ENCODE measurements at regions not wholly inside any gene's neighbourhood (a gene's known extent, or its start where the extent isn't known, plus 50 kb on each side); places are given as distances from the start of the nearest gene placed in this dataset.

GRCh38 chr9:26086396-26086795 lies 408.2 kb upstream of the TUSC1 start:
- Histone ChIP-seq H3K36me3 (ENCODE audit: control insufficient read depth, low read length) (no peaks in the 10 kb centered on the region), H3K27ac (ENCODE audit: low read depth, low read length) (no peak overlapping the region), H3K4me3 (ENCODE audit: low read length) (no peak overlapping the region), H3F3A (ENCODE audit: control insufficient read depth, insufficient read depth) (no peaks in the 10 kb centered on the region), H3K9me2 (replicated peaks; ENCODE audit: control insufficient read depth, low read length) (no peaks in the 10 kb centered on the region), H3K9me3 (ENCODE audit: control insufficient read depth, insufficient read depth, low read length) (no peaks in the 10 kb centered on the region), H3K4me2 (ENCODE audit: low read length) (no peak overlapping the region), H3K79me2 (ENCODE audit: control insufficient read depth, low read length) (no peaks in the 10 kb centered on the region), H3K27me3 (ENCODE audit: control insufficient read depth, low read length) (no peaks in the 10 kb centered on the region), H3K4me1 (ENCODE audit: control insufficient read depth, low read length) (no peaks in the 10 kb centered on the region), H4K20me1 (ENCODE audit: control insufficient read depth, insufficient read depth, low read depth, low read length) (no peaks in the 10 kb centered on the region)
- no peak for TF ChIP-seq EZH2phosphoT487 (IDR thresholded peaks at IDR 0.05; ENCODE audit: borderline replicate concordance, low read length)
- TF ChIP-seq, protein P1, sequence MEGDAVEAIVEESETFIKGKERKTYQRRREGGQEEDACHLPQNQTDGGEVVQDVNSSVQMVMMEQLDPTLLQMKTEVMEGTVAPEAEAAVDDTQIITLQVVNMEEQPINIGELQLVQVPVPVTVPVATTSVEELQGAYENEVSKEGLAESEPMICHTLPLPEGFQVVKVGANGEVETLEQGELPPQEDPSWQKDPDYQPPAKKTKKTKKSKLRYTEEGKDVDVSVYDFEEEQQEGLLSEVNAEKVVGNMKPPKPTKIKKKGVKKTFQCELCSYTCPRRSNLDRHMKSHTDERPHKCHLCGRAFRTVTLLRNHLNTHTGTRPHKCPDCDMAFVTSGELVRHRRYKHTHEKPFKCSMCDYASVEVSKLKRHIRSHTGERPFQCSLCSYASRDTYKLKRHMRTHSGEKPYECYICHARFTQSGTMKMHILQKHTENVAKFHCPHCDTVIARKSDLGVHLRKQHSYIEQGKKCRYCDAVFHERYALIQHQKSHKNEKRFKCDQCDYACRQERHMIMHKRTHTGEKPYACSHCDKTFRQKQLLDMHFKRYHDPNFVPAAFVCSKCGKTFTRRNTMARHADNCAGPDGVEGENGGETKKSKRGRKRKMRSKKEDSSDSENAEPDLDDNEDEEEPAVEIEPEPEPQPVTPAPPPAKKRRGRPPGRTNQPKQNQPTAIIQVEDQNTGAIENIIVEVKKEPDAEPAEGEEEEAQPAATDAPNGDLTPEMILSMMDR (IDR thresholded peaks at IDR 0.05; ENCODE audit: low read depth, low read length, poor library complexity, severe bottlenecking), result no peak

GRCh38 chr9:26081847-26082246 lies 403.6 kb upstream of the TUSC1 start:
- Histone ChIP-seq H3K4me2 (ENCODE audit: low read length) (no peak overlapping the region), H3K79me2 (ENCODE audit: control insufficient read depth, low read length) (no peaks in the 10 kb centered on the region), H4K20me1 (ENCODE audit: control insufficient read depth, insufficient read depth, low read depth, low read length) (no peaks in the 10 kb centered on the region), H3K4me1 (ENCODE audit: control insufficient read depth, low read length) (no peaks in the 10 kb centered on the region), H3K27me3 (ENCODE audit: control insufficient read depth, low read length) (no peaks in the 10 kb centered on the region), H3K9me2 (replicated peaks; ENCODE audit: control insufficient read depth, low read length) (no peaks in the 10 kb centered on the region), H3K9me3 (ENCODE audit: control insufficient read depth, insufficient read depth, low read length) (no peaks in the 10 kb centered on the region), H3F3A (ENCODE audit: control insufficient read depth, insufficient read depth) (no peaks in the 10 kb centered on the region), H3K36me3 (ENCODE audit: control insufficient read depth, low read length) (no peaks in the 10 kb centered on the region), H3K4me3 (ENCODE audit: low read length) (no peak overlapping the region), H3K27ac (ENCODE audit: low read depth, low read length) (no peak overlapping the region)
- TF ChIP-seq, protein P1 (IDR thresholded peaks at IDR 0.05; ENCODE audit: low read depth, low read length, poor library complexity, severe bottlenecking), result no peak
- no peak for TF ChIP-seq EZH2phosphoT487 (IDR thresholded peaks at IDR 0.05; ENCODE audit: borderline replicate concordance, low read length)

- Histone ChIP-seq H3K4me1 (ENCODE audit: control insufficient read depth, low read length) (no peaks in the 10 kb centered on the region), H3F3A (ENCODE audit: control insufficient read depth, insufficient read depth) (no peaks in the 10 kb centered on the region), H3K27me3 (ENCODE audit: control insufficient read depth, low read length) (no peaks in the 10 kb centered on the region), H4K20me1 (ENCODE audit: control insufficient read depth, insufficient read depth, low read depth, low read length) (no peaks in the 10 kb centered on the region), H3K4me2 (ENCODE audit: low read length) (no peak overlapping the region), H3K9me3 (ENCODE audit: control insufficient read depth, insufficient read depth, low read length) (no peaks in the 10 kb centered on the region), H3K36me3 (ENCODE audit: control insufficient read depth, low read length) (no peaks in the 10 kb centered on the region), H3K4me3 (ENCODE audit: low read length) (no peak overlapping the region), H3K27ac (ENCODE audit: low read depth, low read length) (no peak overlapping the region), H3K79me2 (ENCODE audit: control insufficient read depth, low read length) (no peaks in the 10 kb centered on the region), H3K9me2 (replicated peaks; ENCODE audit: control insufficient read depth, low read length) (no peaks in the 10 kb centered on the region)
- TF ChIP-seq, protein P1 (IDR thresholded peaks at IDR 0.05; ENCODE audit: low read depth, low read length, poor library complexity, severe bottlenecking), result no peak
- no peak for TF ChIP-seq EZH2phosphoT487 (IDR thresholded peaks at IDR 0.05; ENCODE audit: borderline replicate concordance, low read length)
These were observed 400.5 kb upstream of the TUSC1 start for GRCh38 chr9:26078706-26079105.

DNA sequence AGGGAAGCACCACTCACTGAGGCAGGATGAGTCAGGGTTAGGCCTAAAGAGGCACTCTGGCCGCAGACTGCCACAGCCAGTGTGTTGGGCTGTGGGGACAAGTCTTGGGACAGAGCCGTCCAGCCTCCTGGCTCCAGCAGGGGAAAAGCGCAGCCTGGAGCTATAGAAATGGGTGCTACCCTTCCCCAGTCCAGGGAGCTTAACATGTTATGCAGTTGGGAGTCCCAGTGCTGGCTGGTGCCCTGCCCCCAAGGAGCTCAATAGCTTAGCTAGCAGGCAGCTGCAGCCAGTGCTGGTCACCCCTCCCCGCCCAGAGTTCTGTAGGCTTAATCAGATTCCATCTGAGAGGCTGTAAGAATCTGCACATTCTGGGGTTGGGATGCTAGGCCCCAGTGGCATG lies 399.6 kb upstream of the TUSC1 start:
- H3K9me2 ChIP-seq (replicated peaks; ENCODE audit: control insufficient read depth, low read length), result no peaks in the 10 kb centered on the region
- no peaks in the 10 kb centered on the region for H3K9me3 ChIP-seq (ENCODE audit: control insufficient read depth, insufficient read depth, low read length)
- H3K36me3 ChIP-seq (ENCODE audit: control insufficient read depth, low read length), result no peaks in the 10 kb centered on the region
- no peaks in the 10 kb centered on the region for H3K79me2 ChIP-seq (ENCODE audit: control insufficient read depth, low read length)
- H3K4me1 ChIP-seq (ENCODE audit: control insufficient read depth, low read length), result no peaks in the 10 kb centered on the region
- H3K27ac ChIP-seq (ENCODE audit: low read depth, low read length), result no peak overlapping the region
- no peaks in the 10 kb centered on the region for H3F3A ChIP-seq (ENCODE audit: control insufficient read depth, insufficient read depth)
- H4K20me1 ChIP-seq (ENCODE audit: control insufficient read depth, insufficient read depth, low read depth, low read length), result no peaks in the 10 kb centered on the region
- TF ChIP-seq, protein P1 (IDR thresholded peaks at IDR 0.05; ENCODE audit: low read depth, low read length, poor library complexity, severe bottlenecking), result no peak
- TF ChIP-seq EZH2phosphoT487 (IDR thresholded peaks at IDR 0.05; ENCODE audit: borderline replicate concordance, low read length), result no peak
- no peaks in the 10 kb centered on the region for H3K27me3 ChIP-seq (ENCODE audit: control insufficient read depth, low read length)
- H3K4me2 ChIP-seq (ENCODE audit: low read length), result no peak overlapping the region
- no peak overlapping the region for H3K4me3 ChIP-seq (ENCODE audit: low read length)
